ENCODE measurements at regions not wholly inside any gene's neighbourhood (a gene's known extent, or its start where the extent isn't known, plus 50 kb on each side); places are given as distances from the start of the nearest gene placed in this dataset.
A peak's percentile ranks its signal among the peaks of the same experiment; 100 is the strongest.

DNA sequence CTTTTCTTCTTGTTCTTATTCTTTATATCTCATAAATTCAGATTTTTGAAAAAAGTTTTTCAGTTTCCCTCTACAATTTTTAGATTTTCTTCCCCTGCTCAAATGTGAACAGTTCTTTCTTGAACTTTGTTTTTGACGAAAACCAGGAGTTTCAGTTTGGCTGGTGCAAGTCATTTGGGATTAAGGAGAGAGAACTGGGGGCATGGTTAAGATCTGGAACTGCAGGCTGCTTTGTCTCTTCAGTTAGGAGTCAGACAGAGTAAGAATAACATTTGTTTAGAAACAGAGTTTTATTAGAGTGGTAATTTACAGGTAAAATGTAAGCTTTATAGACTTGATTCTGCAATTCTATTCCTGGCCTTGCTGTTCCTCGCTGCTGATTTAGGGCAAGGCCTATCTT lies 310.5 kb upstream of the C2CD4B start:
- DNase-seq = no peak

DNA sequence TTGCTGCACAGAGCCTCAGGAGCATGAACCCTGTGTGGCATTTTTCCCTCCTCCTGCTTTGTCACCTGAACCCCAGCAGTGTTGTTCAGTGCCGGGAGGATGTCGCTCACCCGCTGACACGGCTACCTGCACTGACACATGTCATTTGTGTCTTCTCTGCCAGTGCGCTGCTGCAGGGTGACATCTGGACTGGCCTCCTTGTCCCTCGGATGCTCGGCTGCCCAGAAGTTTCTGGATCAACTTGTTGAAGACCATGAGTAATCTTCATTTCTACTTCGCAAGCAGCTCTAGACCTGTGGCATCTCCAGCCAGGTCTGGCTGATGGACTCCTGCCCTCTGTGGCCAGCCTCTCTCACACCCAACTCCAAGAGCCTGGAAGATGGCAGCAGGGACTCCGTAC lies 311.1 kb upstream of the C2CD4B start:
- DNase-seq = no peak

GRCh38 chr15:62477929-62478328 lies 312.8 kb upstream of the C2CD4B start:
- no peak for DNase-seq

GRCh38 chr15:62482785-62483429 lies 317.8 kb upstream of the C2CD4B start:
- DNase-seq = no peak

DNA sequence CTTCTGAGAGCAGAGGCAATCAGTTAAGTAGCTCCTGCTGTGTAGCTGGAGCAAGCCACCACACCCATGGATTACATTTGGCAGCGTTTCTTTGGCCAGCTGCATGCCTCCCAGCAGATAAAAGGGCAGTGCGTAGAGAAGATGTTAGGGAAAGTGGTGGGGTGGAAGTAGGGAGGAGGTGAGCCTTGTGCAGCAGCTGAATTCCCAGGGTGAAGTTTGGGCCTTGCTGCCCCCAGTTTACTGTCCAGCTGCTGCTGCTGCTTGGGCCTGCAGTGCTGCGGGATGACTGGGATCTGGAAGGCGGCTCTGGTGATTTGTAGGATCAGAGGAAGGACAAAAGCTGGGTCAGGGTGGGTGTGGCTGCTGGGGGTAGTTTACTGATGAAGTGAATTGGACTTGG lies 318.7 kb upstream of the C2CD4B start:
- no peak for DNase-seq

- DNase-seq = no peak
Observed at GRCh38 chr15:62485170-62485720, 320.2 kb upstream of the C2CD4B start.

- no peak for DNase-seq
Observed at GRCh38 chr15:62486041-62486440, 321.0 kb upstream of the C2CD4B start.

DNA sequence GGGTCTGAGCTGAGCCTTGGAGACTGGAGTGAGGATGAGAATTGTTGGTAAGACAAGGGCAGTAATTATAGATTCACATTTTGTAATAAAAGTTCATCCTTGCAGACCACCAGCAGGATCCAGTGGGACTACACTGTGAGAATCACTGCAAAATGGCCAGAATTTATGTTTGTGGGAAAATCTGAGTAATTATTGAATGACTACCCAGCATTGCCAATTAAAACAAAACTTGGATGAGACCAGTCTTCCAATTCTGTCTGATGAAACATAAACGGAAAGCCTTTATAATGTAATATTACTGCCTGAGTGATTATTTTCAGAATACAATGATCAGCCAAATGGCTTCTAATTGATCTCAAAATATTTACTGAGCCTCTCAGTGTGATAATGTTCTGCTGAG lies 323.3 kb upstream of the C2CD4B start:
- no peak for DNase-seq

DNA sequence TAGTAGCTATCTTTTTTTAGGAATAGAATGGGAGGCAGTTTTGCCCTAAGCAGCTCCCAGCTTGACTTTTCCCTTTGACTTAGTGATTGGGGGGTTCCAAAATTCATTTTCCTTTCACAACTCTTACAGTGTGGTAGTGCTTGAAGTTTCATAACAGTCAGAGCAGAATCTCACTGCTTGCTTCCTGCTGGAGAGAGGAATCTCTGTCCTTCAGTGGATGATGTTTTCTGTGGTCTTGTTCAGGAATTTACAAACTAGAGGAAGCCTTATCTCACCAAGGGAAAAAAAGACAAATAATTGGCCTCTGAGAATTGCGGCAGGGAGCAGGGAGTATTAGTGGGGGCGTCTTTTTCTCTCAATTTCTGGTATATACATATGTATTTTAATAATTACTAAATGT lies 326.6 kb upstream of the C2CD4B start:
- no peak for DNase-seq

- no peak for DNase-seq
Observed at GRCh38 chr15:62492900-62493299, 327.8 kb upstream of the C2CD4B start.

GRCh38 chr15:62494197-62494596 lies 329.1 kb upstream of the C2CD4B start:
- DNase-seq = no peak

- DNase-seq = peak; percentile 86
Observed at GRCh38 chr15:62495670-62496614, 330.9 kb upstream of the C2CD4B start.

DNA sequence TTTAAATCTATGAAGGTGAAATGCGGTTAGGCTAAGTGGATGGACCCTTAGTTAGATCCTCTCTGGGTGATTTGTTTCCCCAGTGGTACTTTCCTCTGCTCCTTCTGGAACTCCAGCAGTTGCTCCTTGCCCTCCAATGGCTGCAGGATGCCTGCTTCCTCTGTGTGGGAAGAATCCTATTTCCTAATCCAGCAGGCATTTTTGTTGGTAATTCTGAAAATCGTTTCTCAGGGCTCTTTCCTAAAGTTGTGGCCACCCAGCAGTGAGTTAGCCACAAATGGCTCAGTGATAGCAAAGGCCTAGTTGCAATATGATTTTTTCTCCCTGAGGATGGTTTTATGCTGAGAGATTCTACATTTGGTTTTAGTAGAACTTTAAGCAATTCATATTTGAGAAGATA lies 332.3 kb upstream of the C2CD4B start:
- DNase-seq = no peak

DNA sequence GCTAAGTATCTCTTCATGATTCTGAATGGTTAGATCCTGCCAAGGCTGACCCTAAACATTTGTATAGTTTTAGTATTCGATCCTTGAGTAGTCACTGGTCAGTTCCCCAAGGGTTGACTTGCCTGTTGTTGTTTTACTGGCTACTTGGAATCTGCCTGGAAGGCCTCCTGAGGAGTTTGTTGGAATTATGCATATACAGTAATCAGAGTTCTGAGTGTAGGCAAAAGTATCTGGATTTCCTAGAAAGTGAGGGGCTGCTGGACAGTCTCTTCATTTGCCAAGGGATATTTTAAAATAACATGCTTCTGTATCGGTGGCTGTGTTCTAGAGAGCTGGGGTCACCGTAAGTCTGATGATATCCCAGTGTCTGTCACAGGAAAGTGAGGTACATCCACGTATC lies 333.2 kb upstream of the C2CD4B start:
- DNase-seq = no peak

DNA sequence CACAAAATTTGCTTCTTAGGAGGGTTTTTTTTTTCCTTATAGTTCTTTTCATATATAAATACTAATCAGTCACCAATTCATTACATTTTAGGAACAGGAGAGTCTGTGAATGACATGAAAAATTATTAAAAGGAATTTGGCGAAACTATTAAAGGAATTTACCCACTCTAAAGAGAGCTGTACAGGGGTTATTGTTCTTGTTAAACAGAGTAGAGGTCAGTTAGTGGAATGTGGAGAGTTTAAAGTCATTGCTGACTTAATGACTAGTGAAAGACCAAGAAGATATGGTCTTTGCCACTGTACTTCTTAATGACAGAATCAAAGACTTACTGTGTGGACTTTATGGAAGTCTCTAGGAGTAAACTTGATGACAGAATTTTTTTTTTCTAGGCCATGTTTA lies 333.6 kb upstream of the C2CD4B start:
- no peak for DNase-seq

DNA sequence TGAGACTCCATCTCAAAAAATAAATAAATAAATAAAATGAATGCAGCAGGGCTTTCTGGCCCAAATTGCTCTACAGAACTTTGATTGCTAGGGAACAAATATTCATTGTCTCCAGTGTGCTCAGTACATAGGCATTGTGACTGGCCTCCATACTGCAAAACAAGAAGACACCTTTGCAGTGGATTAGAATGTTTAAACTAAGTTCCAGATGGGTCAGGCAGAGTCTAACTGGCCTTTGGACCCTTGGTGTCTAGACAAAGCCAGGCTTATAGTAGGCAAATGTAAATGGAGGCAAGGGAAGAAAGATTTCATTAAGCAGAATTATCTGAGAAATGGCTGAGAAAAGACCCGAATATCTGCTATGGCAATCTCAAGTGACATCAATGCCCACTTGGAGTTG lies 335.2 kb upstream of the C2CD4B start:
- no peak for DNase-seq

DNA sequence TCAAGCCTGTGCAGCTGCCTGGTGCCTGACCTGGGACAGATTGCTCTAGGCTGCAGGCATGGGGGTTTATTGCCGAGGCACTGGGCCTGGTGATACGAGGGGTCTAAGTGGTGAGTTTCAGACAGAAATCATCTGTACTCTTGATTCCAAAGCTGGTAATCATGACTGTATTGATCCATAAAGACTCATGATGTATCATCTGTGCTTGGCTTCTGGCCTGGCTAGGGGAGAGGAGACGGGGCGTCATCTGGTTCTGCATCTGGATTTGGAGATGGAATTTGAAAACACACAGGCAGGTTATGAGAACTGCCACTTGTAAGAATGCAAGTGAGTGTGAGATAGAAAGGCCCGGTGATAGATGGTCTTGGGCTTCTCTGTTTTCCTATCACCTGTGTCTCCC lies 337.4 kb upstream of the C2CD4B start:
- DNase-seq = no peak

- DNase-seq = peak; percentile 18
Observed at GRCh38 chr15:62503451-62503850, 338.4 kb upstream of the C2CD4B start.

DNA sequence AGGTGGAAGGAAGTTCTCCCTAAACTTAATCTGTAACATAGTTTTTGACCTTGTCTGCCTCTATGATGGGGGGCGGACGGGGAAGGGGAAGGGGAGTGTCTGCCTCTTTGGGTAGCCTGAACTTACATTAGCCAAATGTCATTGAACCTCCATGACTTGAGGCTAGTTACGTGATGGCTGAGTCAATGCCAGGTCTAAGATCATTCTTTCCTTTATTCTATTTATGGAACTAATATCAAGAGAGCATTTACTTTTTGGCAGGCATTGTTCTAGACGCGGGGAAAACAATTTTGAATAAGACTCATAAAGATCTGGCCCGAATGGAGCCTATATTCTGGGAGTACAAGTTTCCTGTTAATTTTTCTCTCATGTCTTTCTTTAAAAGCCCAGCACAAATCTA lies 340.7 kb upstream of the C2CD4B start:
- no peak for DNase-seq

- no peak for DNase-seq
Observed at GRCh38 chr15:62506217-62506805, 341.2 kb upstream of the C2CD4B start.

DNA sequence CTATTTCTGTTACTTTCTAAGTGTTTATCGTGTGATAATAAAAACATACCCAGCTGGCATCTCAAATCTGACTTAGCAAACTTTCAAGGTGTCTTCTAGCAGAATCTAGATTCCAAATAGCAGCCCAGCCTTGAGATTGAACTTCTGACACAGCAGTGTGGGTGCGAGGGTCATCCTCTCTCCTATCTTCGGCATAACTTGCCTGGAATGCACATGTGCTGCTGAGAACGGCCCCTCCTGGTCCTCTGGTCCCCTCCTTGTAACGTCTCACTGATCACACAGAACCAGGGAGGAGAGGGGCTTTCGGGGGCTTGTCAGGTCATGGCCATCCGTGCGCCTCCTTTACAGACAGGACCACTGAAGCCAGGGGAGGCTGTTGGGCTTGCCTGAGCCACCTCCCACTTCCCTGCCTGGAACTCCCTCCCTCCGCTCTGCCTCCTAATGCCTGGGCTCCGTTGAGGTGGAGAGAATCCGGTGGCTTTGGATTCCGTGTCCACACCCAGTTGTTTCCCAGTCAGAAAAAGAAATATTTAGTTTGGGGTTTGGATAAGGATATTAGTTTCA lies 344.4 kb upstream of the C2CD4B start:
- DNase-seq = no peak

GRCh38 chr15:62510791-62511190 lies 345.7 kb upstream of the C2CD4B start:
- no peak for DNase-seq

DNA sequence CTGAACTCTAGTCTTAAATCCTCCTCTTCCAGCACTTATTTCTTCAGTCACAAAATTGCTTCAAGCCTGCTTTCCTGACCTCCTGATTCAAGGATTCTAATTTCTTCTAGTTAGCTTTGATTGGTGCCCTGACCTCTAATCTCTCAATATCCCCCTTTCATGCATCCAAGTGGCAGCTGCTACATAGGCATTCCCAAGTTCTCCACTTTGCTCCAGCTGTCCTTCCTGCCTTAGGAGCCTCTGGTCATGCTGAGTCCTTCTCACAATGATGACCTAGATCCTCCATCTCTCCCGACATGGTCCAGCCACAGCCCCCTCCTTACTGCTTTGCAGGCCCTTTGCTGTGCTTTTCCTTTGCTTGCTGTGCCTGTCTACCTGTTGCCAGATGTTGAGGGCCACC lies 347.8 kb upstream of the C2CD4B start:
- DNase-seq = no peak

Data from NCI-H2227 treated with DMSO at 0.1 percent for 48 hours (cell line).